Spinal cord (tissue), 9 donors: ENCODE measurements at regions not wholly inside any gene's neighbourhood (a gene's known extent, or its start where the extent isn't known, plus 50 kb on each side); places are given as distances from the start of the nearest gene placed in this dataset.
"Not testable (repeated sequence)": the region's sequence is repeated elsewhere in the genome, so short reads cannot be mapped to it uniquely, and the experiment has no call there.

ENCODE experiments used
- DNase-seq, 6 donors: peaks; one replicate each; pipeline versions ENCODE4 v3.0.0 to v3.0.0-alpha.2; 2013 to 2015; ENCODE audit warnings: low spot score in 6 of 6, low read depth in 4 of 6
- H3K27ac ChIP-seq: one replicate; pipeline ENCODE4 v1.5.1; 2013; ENCODE audit warnings: low read depth, low read length, control low read depth
- H3K27me3 ChIP-seq: one replicate; pipeline ENCODE4 v1.6.1; 2013; ENCODE audit warnings: low read length; ENCODE audit not compliant: control insufficient read depth, insufficient read depth
- H3K36me3 ChIP-seq: one replicate; pipeline ENCODE4 v1.6.1; 2013; ENCODE audit warnings: low read length; ENCODE audit not compliant: control insufficient read depth, insufficient read depth
- H3K4me1 ChIP-seq: one replicate; pipeline ENCODE4 v1.6.1; 2013; ENCODE audit warnings: low read length; ENCODE audit not compliant: control insufficient read depth, insufficient read depth
- H3K4me3 ChIP-seq: one replicate; pipeline ENCODE4 v1.5.1; 2013; ENCODE audit warnings: low read depth, low read length, control low read depth
- H3K9me3 ChIP-seq: one replicate; pipeline ENCODE4 v1.6.1; 2013; ENCODE audit warnings: low read length; ENCODE audit not compliant: control insufficient read depth, insufficient read depth
- WGBS: methylation state at CpG from one replicate; pipeline ENCODE4 v1.1.5; 2013; ENCODE audit warnings: missing lambda C conversion rate; ENCODE audit not compliant: insufficient coverage; 5-methylcytosine and 5-hydroxymethylcytosine counted together
- donor health status: healthy.

DNA sequence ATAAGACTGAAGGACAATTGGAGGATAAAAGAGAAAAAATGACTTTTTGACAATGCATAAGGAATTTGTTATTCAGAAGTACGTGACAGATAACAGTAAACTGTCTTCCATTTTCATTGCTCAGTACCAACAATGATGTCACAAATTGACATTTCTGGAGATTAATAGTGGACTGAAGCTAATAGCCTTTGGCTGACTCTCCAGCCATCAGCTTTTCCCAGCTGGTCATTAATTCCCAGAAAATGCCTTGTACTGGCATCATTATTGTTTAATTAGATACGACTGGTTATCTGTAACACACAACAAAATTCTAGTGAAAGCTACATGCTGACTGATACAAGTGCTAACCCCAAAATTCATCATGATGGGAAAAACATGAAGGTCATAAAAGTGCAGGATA, 147.9 kb upstream of the FGF13 start:
- no peak for DNase-seq
- H3K9me3 ChIP-seq, result peaks cover 2% of the 10 kb centered on the region
- H3K4me1 ChIP-seq, result no peaks in the 10 kb centered on the region
- no CpG with 5 or more reads among the region's 2 CpGs for WGBS
- peaks cover 2% of the 10 kb centered on the region for H3K27me3 ChIP-seq
- H3K4me3 ChIP-seq, result no peak overlapping the region
- no peaks in the 10 kb centered on the region for H3K36me3 ChIP-seq
- no peak overlapping the region for H3K27ac ChIP-seq

DNA sequence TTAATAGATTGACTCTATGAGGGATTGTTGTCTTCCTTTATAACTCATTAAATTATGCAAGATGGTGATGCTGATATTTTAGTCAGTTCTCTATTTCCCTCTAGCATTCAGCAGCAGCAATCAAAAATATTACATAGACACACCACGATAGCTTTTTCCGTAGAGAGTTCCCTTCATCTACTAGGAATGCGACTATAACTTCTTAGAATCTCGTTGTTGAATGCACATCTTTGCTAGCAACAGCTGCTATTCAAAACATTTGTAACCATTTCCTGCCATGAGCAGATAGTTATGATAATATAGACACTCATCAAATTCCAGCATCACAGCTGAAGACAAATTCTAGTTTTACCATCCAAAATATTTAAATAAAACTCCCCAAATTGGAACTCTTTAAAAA, 147.4 kb upstream of the FGF13 start:
- no CpG with 5 or more reads among the region's 4 CpGs for WGBS
- DNase-seq, result peak in 1 of 6 donors; percentile 14
- peaks cover 2% of the 10 kb centered on the region for H3K27me3 ChIP-seq

DNA sequence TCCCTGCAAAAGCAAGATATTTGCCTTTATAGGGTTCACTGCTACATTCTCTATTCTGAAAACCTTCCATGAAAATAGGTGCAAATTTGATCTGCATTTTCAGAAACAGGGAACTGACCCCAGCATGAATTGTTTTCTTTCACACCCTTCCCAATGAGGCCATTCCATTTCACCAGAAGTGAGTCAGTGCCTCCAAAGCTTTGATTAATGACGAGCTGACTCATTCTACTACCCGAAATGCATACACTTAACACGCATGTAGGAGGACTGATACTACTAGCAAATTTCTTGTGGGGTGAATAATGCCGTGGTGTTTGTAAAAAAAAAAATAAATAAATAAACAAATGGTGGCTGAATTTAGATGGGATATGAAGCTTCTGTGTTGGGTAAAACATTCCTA, 146.9 kb upstream of the FGF13 start:
- Histone ChIP-seq H3K36me3 (no peaks in the 10 kb centered on the region), H3K9me3 (peaks cover 2% of the 10 kb centered on the region), H3K4me3 (no peak overlapping the region), H3K4me1 (no peaks in the 10 kb centered on the region), H3K27ac (no peak overlapping the region), H3K27me3 (peaks cover 2% of the 10 kb centered on the region)
- no CpG with 5 or more reads among the region's 4 CpGs for WGBS
- no peak for DNase-seq

More for the DNA sequence above, 147.4 kb upstream of the FGF13 start:
- no peaks in the 10 kb centered on the region for H3K4me1 ChIP-seq
- H3K9me3 ChIP-seq, result peaks cover 2% of the 10 kb centered on the region
- H3K27ac ChIP-seq, result no peak overlapping the region
- H3K4me3 ChIP-seq, result no peak overlapping the region
- H3K36me3 ChIP-seq, result no peaks in the 10 kb centered on the region

DNA sequence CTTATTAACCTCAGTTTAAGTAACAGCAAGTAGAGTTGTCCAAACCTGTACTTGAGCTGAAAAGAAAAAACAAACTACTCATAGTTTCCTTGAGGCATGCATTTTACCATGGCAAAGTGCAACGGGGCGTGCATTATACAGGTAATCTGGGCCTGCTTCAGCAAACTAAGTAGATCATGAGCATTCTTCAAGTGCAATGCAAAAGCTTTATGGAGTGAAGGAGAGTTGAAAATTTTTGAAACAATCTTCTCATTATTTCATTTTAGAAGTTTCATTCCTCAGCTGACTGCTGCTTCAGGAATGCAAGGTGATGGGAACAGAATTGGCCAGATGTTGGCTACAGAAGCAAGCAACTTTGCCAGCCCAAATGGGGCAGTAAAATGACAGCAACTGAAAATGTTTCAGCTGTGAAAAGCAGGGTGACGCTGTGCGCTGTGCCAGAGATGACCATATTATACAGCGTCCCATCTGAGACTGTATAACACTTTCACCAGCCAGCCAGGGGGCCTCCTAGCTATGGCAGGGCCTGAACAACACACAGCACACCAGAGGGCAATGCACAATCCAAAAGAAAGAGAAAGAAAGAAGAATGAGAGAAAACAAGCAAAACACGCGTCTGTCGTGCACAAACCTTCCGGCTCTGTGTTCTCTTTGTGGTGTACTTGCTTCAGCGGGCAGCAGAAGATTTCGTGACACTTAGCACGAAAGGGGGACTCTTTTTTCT, 145.5 kb upstream of the FGF13 start:
- Histone ChIP-seq H3K27ac (no peak overlapping the region), H3K36me3 (no peaks in the 10 kb centered on the region), H3K9me3 (peaks cover 2% of the 10 kb centered on the region), H3K27me3 (peaks cover 2% of the 10 kb centered on the region), H3K4me3 (no peak overlapping the region), H3K4me1 (no peaks in the 10 kb centered on the region)
- DNase-seq, result peak in 2 of 6 donors; percentile 5 to 15
- 51% methylated on average over 8 of the region's 12 CpGs for WGBS

DNA sequence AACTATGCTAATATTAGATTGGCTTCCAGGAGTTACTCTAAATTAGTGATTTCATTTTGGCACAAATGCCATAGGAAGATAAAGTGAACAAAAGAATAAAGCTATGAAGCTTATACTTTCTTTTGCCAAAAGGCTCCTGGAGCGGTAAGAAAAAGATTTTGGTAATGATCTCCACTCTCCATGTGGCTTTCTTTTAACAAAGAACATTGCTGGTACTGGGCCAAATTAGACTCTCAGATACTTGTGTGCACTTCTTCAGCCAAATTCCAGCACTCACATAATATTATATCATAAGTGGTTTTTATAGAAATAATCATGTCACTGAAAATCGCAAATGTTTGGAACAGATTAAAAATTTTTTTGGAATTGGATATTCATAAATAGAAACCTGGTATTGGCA, 142.4 kb upstream of the FGF13 start:
- DNase-seq, result peak in 2 of 6 donors; percentile 21 to 29
- Histone ChIP-seq H3K27me3 (peaks cover 2% of the 10 kb centered on the region), H3K36me3 (no peaks in the 10 kb centered on the region), H3K4me1 (no peaks in the 10 kb centered on the region), H3K4me3 (no peak overlapping the region), H3K27ac (no peak overlapping the region), H3K9me3 (no peaks in the 10 kb centered on the region)
- WGBS, result no CpG with 5 or more reads among the region's 2 CpGs

DNA sequence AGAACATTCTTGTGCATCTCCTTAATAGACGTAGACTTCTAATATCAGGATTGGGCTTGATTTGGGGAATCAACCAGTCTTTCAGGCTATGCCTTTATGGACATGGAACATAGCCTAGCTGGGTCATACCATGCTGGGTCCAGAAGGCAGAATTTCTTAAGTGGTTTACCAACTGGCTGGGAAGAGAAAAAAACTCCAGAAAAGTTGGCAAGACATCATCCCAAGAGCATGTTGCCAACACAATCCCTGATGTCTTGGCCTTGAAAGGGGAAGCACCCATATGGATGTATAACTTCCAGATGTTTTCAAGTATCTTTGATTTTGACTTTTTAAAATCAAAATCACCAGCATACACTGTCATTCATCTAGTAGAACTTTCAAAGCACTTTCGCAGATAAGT, 138.0 kb upstream of the FGF13 start:
- Histone ChIP-seq H3K9me3 (no peaks in the 10 kb centered on the region), H3K27ac (no peak overlapping the region), H3K4me3 (no peak overlapping the region), H3K27me3 (no peaks in the 10 kb centered on the region), H3K4me1 (no peaks in the 10 kb centered on the region), H3K36me3 (no peaks in the 10 kb centered on the region)
- DNase-seq, result no peak
- 100% methylated on average over 1 of the region's 2 CpGs for WGBS

DNA sequence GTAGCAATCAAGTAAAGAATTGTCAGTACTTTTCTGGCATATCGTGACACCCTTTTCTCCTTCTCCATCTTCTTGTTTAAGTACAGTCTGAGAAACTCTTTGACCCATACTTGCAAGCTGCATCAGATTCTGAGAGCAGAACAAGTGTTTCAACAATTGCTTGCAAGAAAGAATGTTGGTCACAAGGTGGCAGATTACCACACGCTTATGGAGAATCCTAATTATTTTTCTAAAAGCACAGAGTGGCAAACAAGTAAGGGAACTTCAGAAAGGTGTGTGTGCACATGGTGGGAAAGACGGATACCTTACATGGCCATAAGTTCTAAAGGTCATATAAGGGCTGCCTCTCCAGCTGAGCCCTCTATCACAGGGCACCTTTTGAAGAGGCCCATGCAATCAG, 136.4 kb upstream of the FGF13 start:
- H3K4me1 ChIP-seq, result no peaks in the 10 kb centered on the region
- no peak overlapping the region for H3K4me3 ChIP-seq
- no peaks in the 10 kb centered on the region for H3K27me3 ChIP-seq
- peak in 3 of 6 donors; percentile 10 to 80 (median 29) for DNase-seq
- H3K9me3 ChIP-seq, result no peaks in the 10 kb centered on the region
- no peak overlapping the region for H3K27ac ChIP-seq
- H3K36me3 ChIP-seq, result no peaks in the 10 kb centered on the region
- 65% methylated on average over 2 of the region's 3 CpGs for WGBS

DNA sequence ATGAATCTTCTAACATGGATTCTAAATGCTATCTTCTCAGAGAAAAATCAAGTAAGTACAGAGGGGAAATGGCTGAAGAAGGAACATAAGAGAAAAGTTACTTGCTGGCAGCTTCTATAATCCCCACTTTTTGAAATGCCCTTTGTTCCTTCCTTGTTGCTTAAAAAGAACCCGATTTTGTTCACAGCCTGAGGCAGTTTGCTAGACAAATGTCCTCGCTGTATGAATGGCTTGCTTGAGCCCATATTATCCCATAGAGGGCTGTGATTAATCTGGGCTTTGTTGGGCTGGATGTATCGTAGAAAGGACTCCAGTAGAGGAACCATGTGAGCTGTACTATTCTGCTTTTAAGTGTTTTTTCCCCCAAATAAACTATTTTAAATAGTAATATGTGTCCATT, 134.3 kb upstream of the FGF13 start:
- peaks cover 3% of the 10 kb centered on the region for H3K27me3 ChIP-seq
- H3K4me1 ChIP-seq, result no peaks in the 10 kb centered on the region
- DNase-seq, result peak in 3 of 6 donors; percentile 9 to 69 (median 67)
- 17% methylated on average over 1 of the region's 3 CpGs for WGBS
- peak overlapping the region; percentile 34 for H3K27ac ChIP-seq
- no peaks in the 10 kb centered on the region for H3K9me3 ChIP-seq
- no peaks in the 10 kb centered on the region for H3K36me3 ChIP-seq
- no peak overlapping the region for H3K4me3 ChIP-seq

DNA sequence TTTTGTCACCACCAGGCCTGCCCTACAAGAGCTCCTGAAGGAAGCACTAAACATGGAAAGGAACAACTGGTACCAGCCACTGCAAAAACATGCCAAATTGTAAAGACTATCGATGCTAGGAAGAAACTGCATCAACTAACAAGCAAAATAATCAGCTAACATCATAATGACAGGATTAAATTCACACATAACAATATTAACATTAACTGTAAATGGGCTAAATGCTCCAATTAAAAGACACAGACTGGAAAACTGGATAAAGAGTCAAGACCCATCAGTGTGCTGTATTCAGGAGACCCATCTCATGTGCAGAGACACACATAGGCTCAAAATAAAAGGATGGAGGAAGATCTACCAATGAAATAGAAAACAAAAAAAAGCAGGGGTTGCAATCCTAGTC, 95.9 kb upstream of the FGF13 start:
- H3K4me3 ChIP-seq, H3K9me3 ChIP-seq, DNase-seq, H3K27ac ChIP-seq, H3K27me3 ChIP-seq, H3K4me1 ChIP-seq, H3K36me3 ChIP-seq: not testable (repeated sequence)
- no CpG with 5 or more reads among the region's 1 CpG for WGBS

DNA sequence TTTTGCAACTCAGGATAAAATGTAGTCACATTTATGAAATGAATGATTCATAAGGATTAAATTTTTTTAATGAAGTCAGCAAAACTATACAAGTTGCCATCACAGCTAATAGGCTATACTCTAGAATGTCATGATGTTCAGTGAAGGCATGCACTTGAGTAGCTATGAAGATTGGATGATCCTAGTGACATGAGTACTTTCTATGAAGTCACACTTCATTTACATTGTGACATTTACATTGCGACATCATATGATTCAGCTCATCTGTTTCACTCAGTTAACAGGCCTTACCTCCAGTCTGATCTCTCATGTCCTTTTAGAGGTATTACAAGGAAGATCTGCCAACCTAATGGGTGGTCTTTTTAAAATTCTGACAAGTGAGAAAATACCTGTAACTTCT, 82.7 kb upstream of the FGF13 start:
- Histone ChIP-seq H3K27ac (no peak overlapping the region), H3K4me3 (no peak overlapping the region), H3K27me3 (no peaks in the 10 kb centered on the region), H3K9me3 (no peaks in the 10 kb centered on the region), H3K36me3 (no peaks in the 10 kb centered on the region), H3K4me1 (no peaks in the 10 kb centered on the region)
- no peak for DNase-seq
- WGBS, result no CpG with 5 or more reads among the region's 1 CpG
